Breast epithelium (tissue), 4 donors: ENCODE measurements at regions not wholly inside any gene's neighbourhood (a gene's known extent, or its start where the extent isn't known, plus 50 kb on each side); places are given as distances from the start of the nearest gene placed in this dataset.
A peak's percentile ranks its signal among the peaks of the same experiment; 100 is the strongest.

Experiments used
- DNase-seq, 2 donors: peaks; one replicate each; pipeline ENCODE4 v3.0.0-alpha.2; 2019; ENCODE audit warnings: low spot score in 2 of 2
- H3K27ac ChIP-seq, 2 donors: fragments of 200-600 bp; sonication (generic) in 1 of 2; one replicate each; pipeline ENCODE4 v1.5.1; 2016 to 2019; ENCODE audit warnings: mild to moderate bottlenecking in 1 of 2
- H3K27me3 ChIP-seq, 2 donors: fragments of 200-600 bp; sonication (generic) in 1 of 2; one replicate each; pipeline versions ENCODE4 v1.5.1 to v1.6.0; 2017 to 2019; ENCODE audit warnings: control low read depth in 1 of 2, mild to moderate bottlenecking in 1 of 2
- H3K36me3 ChIP-seq: fragments of 200-600 bp; one replicate; pipeline ENCODE4 v1.5.1; 2019
- H3K4me1 ChIP-seq, 2 donors: fragments of 200-600 bp; sonication (generic); one replicate each; pipeline ENCODE4 v1.5.1; 2016 to 2019; ENCODE audit warnings: control low read depth in 1 of 2
- H3K4me3 ChIP-seq, 3 donors: fragments of 200-600 bp; sonication (generic); 1 replicate in 2 of 3; 2 replicates in 1 of 3; pipeline ENCODE4 v1.5.1; 2016 to 2019; ENCODE audit warnings: mild to moderate bottlenecking in 3 of 3, moderate library complexity in 2 of 3
- H3K9me3 ChIP-seq, 2 donors: fragments of 200-600 bp; sonication (generic) in 1 of 2; one replicate each; pipeline ENCODE4 v1.5.1; 2016 to 2019; ENCODE audit warnings: control low read depth in 1 of 2
- CTCF ChIP-seq, 3 donors: fragments of 450-650 bp; IDR thresholded peaks; one replicate each; pipeline ENCODE4 v1.5.1; 2016 to 2017; ENCODE audit warnings: antibody characterized with exemption in 3 of 3, mild to moderate bottlenecking in 3 of 3, moderate library complexity in 3 of 3
- POLR2A ChIP-seq: fragments of 450-650 bp; IDR thresholded peaks from one replicate; pipeline ENCODE4 v1.6.1; 2016; ENCODE audit warnings: antibody characterized with exemption, mild to moderate bottlenecking, moderate library complexity
- POLR2AphosphoS5 ChIP-seq, 3 donors: sonication (generic); formaldehyde crosslinking; IDR thresholded peaks; one replicate each; pipeline ENCODE4 v1.6.1; 2017; ENCODE audit warnings: antibody characterized with exemption in 3 of 3
- intact Hi-C: fragments of 100-400 bp; cut with DNase I; formaldehyde crosslinking; loops from one replicate; pipeline ENCODE4 v1.15.1; 2023; ENCODE audit warnings: low total_unique reads

- DNase-seq = no peak
- no peaks in the 10 kb centered on the region for H3K36me3 ChIP-seq
- intact Hi-C loops = loop anchor here (1.0 kb wide), 1 partner anchor 10 kb away; no protein-coding TSS in a partner anchor
- H3K9me3 ChIP-seq = no peaks in the 10 kb centered on the region
- H3K27me3 ChIP-seq = no peaks in the 10 kb centered on the region
- no peak overlapping the region for H3K4me3 ChIP-seq
- H3K27ac ChIP-seq = no peak overlapping the region
- H3K4me1 ChIP-seq = no peaks in the 10 kb centered on the region
- TF ChIP-seq CTCF (IDR thresholded peaks at IDR 0.05) = no peak
- no peak for TF ChIP-seq POLR2AphosphoS5 (IDR thresholded peaks at IDR 0.05)
- TF ChIP-seq POLR2A = no peak
Measured at GRCh38 chr10:44049301-44050015, 335.4 kb downstream of the CXCL12 start.

GRCh38 chr10:44047361-44047760 lies 337.5 kb downstream of the CXCL12 start:
- Histone ChIP-seq H3K4me1 (no peaks in the 10 kb centered on the region), H3K9me3 (no peaks in the 10 kb centered on the region), H3K27ac (no peak overlapping the region), H3K4me3 (no peak overlapping the region), H3K27me3 (no peaks in the 10 kb centered on the region), H3K36me3 (no peaks in the 10 kb centered on the region)
- no peak for DNase-seq
- intact Hi-C loops = no loop called here
- TF ChIP-seq POLR2A = no peak
- no peak for TF ChIP-seq CTCF (IDR thresholded peaks at IDR 0.05)
- TF ChIP-seq POLR2AphosphoS5 (IDR thresholded peaks at IDR 0.05) = no peak

DNA sequence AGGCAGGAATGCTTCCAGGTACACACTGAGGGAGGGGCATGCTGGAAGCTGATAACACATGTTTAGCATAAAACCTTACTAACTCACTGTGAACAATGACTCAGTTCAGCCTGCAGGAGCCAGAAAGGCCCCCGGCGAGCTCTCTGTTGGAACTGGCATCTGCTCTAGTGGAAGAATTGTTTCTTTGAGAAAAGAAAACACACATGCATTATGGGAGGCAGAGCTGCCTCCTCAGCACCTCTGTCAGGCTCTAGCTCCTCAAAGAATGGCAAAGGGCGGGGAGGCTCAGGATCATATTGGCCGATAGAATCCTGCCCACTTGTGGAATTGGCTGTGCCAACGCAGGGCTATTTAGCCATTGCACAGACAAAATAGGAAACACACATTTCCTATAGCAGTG lies 338.3 kb downstream of the CXCL12 start:
- intact Hi-C loops = no loop called here
- Histone ChIP-seq H3K4me3 (no peak overlapping the region), H3K9me3 (no peaks in the 10 kb centered on the region), H3K4me1 (no peaks in the 10 kb centered on the region), H3K27ac (no peak overlapping the region), H3K27me3 (no peaks in the 10 kb centered on the region), H3K36me3 (no peaks in the 10 kb centered on the region)
- no peak for TF ChIP-seq POLR2AphosphoS5 (IDR thresholded peaks at IDR 0.05)
- peak in 1 of 3 donors; percentile 28 for TF ChIP-seq CTCF (IDR thresholded peaks at IDR 0.05)
- DNase-seq = peak in 1 of 2 donors; percentile 40

DNA sequence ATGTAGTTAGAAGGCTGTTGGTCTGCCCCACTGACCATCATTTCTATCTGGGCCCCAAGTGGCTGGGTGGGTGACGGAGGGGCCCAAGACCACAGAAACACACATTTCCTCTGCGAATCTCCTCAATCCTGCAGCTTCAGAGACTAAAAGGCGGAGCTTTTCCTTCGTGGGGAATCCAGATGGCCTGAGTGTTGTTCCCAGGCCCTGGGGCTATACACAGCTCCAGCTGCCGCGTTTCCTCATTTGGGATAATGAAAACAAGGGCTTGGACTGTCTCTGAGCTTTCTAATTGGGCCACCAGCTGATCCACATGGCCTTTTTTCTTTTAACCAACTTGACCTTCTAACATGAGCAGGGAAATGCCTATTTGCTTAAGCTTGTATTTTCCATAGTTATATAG lies 339.9 kb downstream of the CXCL12 start:
- intact Hi-C loops = no loop called here
- DNase-seq = no peak
- Histone ChIP-seq H3K4me1 (no peaks in the 10 kb centered on the region), H3K4me3 (no peak overlapping the region), H3K27ac (peak overlapping the region; percentile 36 to 68), H3K9me3 (no peaks in the 10 kb centered on the region), H3K27me3 (no peaks in the 10 kb centered on the region), H3K36me3 (no peaks in the 10 kb centered on the region)
- no peak for TF ChIP-seq POLR2AphosphoS5 (IDR thresholded peaks at IDR 0.05)
- no peak for TF ChIP-seq POLR2A
- no peak for TF ChIP-seq CTCF (IDR thresholded peaks at IDR 0.05)

GRCh38 chr10:44044549-44044948 lies 340.3 kb downstream of the CXCL12 start:
- Histone ChIP-seq H3K36me3 (no peaks in the 10 kb centered on the region), H3K27me3 (no peaks in the 10 kb centered on the region), H3K4me3 (no peak overlapping the region), H3K9me3 (no peaks in the 10 kb centered on the region), H3K4me1 (no peaks in the 10 kb centered on the region), H3K27ac (peak overlapping the region; percentile 36 to 68)
- intact Hi-C loops = no loop called here
- no peak for DNase-seq
- TF ChIP-seq POLR2A (no peak), POLR2AphosphoS5 (IDR thresholded peaks at IDR 0.05) (no peak), CTCF (IDR thresholded peaks at IDR 0.05) (no peak)
